ENCODE measurements at regions not wholly inside any gene's neighbourhood (a gene's known extent, or its start where the extent isn't known, plus 50 kb on each side); places are given as distances from the start of the nearest gene placed in this dataset.

DNA sequence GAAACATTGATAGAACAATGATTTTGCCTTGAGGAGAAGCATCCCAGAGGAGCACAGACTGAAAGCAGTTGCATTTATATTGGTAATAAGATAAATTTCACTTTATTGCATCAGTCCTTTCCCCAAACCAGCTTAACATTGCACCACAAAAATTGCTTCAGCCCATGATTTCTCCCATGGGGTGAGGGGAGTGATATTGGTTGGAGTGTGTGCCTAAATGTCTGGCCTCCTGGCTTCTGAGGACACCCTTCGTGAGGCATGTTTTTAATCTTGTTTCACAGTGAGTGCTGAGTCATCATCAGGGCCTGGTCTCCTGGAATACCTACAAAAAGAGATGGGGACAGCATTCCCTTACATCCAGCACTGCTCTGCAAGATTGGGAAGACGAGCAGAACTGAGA is 487.9 kb downstream of the C4orf33 start:
- Histone ChIP-seq H3K4me1 (ENCODE audit: low read length) (no peaks in the 10 kb centered on the region), H3K9me3 (ENCODE audit: insufficient read depth, low read length) (no peaks in the 10 kb centered on the region), H3K27ac (ENCODE audit: low read length) (no peak overlapping the region), H2AFZ (ENCODE audit: low read depth, low read length) (no peak overlapping the region), H3K4me3 (ENCODE audit: low read length) (no peak overlapping the region), H3K36me3 (replicated peaks; ENCODE audit: low read depth, low read length) (no peaks in the 10 kb centered on the region), H3K9ac (ENCODE audit: low read length) (no peak overlapping the region), H3K79me2 (ENCODE audit: low read length) (no peaks in the 10 kb centered on the region), H3K27me3 (ENCODE audit: low read depth, low read length) (no peaks in the 10 kb centered on the region), H3K4me2 (ENCODE audit: low read length) (no peak overlapping the region), H4K20me1 (ENCODE audit: insufficient read depth, low read length) (no peaks in the 10 kb centered on the region)
- TF ChIP-seq EZH2phosphoT487 (IDR thresholded peaks at IDR 0.05; ENCODE audit: low read depth), result no peak

DNA sequence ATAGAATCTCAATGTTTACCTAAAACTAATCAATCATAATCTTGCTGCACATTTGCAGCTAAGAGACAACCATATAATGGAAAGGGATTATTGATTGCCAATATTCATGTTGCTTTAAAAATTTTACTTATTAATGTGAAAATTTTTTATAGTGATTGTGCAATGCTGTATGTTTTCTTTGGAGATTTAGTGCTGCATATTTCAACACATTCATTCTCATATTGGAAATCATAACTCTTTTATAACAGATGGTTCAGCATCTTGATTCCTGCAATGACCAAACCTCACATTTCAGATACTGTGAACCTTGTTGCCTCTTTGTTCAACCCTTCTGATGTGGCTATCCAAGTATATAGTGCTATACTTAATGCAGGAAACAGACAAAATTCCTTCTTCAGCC is 502.6 kb downstream of the C4orf33 start:
- H4K20me1 ChIP-seq (ENCODE audit: insufficient read depth, low read length), result no peaks in the 10 kb centered on the region
- H3K9ac ChIP-seq (ENCODE audit: low read length), result no peak overlapping the region
- no peaks in the 10 kb centered on the region for H3K9me3 ChIP-seq (ENCODE audit: insufficient read depth, low read length)
- no peaks in the 10 kb centered on the region for H3K79me2 ChIP-seq (ENCODE audit: low read length)
- H3K4me1 ChIP-seq (ENCODE audit: low read length), result no peaks in the 10 kb centered on the region
- no peak for TF ChIP-seq EZH2phosphoT487 (IDR thresholded peaks at IDR 0.05; ENCODE audit: low read depth)
- TF ChIP-seq, protein P1, sequence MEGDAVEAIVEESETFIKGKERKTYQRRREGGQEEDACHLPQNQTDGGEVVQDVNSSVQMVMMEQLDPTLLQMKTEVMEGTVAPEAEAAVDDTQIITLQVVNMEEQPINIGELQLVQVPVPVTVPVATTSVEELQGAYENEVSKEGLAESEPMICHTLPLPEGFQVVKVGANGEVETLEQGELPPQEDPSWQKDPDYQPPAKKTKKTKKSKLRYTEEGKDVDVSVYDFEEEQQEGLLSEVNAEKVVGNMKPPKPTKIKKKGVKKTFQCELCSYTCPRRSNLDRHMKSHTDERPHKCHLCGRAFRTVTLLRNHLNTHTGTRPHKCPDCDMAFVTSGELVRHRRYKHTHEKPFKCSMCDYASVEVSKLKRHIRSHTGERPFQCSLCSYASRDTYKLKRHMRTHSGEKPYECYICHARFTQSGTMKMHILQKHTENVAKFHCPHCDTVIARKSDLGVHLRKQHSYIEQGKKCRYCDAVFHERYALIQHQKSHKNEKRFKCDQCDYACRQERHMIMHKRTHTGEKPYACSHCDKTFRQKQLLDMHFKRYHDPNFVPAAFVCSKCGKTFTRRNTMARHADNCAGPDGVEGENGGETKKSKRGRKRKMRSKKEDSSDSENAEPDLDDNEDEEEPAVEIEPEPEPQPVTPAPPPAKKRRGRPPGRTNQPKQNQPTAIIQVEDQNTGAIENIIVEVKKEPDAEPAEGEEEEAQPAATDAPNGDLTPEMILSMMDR (IDR thresholded peaks at IDR 0.05; ENCODE audit: low read depth, low read length), result no peak
- no peaks in the 10 kb centered on the region for H3K27me3 ChIP-seq (ENCODE audit: low read depth, low read length)
- no peak overlapping the region for H3K4me3 ChIP-seq (ENCODE audit: low read length)
- no peak overlapping the region for H3K4me2 ChIP-seq (ENCODE audit: low read length)
- H3K27ac ChIP-seq (ENCODE audit: low read length), result no peak overlapping the region
- H3K36me3 ChIP-seq (replicated peaks; ENCODE audit: low read depth, low read length), result no peaks in the 10 kb centered on the region
- H2AFZ ChIP-seq (ENCODE audit: low read depth, low read length), result no peak overlapping the region

DNA sequence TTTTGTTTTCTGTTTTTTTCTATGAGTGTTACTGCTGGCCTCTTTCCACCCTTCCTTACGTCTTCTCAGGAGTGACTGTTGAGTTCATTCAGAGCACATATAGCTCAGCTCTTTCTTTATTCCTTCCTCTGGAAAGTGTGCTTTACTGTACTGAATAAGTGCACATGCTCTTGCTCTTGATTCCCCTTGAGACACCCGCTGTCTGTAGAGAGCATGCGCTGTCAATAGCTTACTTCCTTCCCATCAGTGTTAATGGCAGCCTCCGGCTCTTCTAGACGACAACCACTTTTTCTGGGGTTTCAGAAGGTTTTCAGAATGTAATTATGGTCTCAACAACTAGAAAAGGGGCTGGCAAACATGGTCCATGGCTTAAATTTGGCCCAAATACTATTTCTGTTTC is 504.9 kb downstream of the C4orf33 start:
- no peak overlapping the region for H3K4me3 ChIP-seq (ENCODE audit: low read length)
- TF ChIP-seq EZH2phosphoT487 (IDR thresholded peaks at IDR 0.05; ENCODE audit: low read depth), result no peak
- TF ChIP-seq, protein P1 (IDR thresholded peaks at IDR 0.05; ENCODE audit: low read depth, low read length), result no peak
- no peaks in the 10 kb centered on the region for H3K4me1 ChIP-seq (ENCODE audit: low read length)
- no peaks in the 10 kb centered on the region for H3K79me2 ChIP-seq (ENCODE audit: low read length)
- no peaks in the 10 kb centered on the region for H4K20me1 ChIP-seq (ENCODE audit: insufficient read depth, low read length)
- no peaks in the 10 kb centered on the region for H3K9me3 ChIP-seq (ENCODE audit: insufficient read depth, low read length)
- H3K27me3 ChIP-seq (ENCODE audit: low read depth, low read length), result no peaks in the 10 kb centered on the region
- H3K27ac ChIP-seq (ENCODE audit: low read length), result no peak overlapping the region
- H3K9ac ChIP-seq (ENCODE audit: low read length), result no peak overlapping the region
- H3K36me3 ChIP-seq (replicated peaks; ENCODE audit: low read depth, low read length), result no peaks in the 10 kb centered on the region
- no peak overlapping the region for H3K4me2 ChIP-seq (ENCODE audit: low read length)
- H2AFZ ChIP-seq (ENCODE audit: low read depth, low read length), result no peak overlapping the region

DNA sequence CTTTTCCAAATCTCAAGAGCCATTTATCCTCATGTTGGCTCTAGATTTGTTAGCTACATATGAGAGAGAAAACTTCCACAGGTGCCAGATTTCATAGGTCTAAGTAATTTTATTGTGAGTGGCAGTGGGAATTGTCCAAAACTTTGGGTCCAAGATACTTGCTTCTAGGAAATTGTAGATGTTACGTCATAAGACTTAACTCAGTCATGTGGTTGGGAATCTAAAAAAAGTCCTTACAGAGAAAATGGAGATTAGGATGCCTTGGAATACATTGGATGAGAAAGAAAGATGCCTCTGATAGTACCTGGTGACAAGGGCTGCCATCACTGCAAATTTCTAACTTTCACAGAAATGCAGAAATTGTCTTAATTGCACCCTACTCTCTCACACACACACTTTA is 506.5 kb downstream of the C4orf33 start:
- H3K9me3 ChIP-seq (ENCODE audit: insufficient read depth, low read length), result no peaks in the 10 kb centered on the region
- no peak overlapping the region for H3K27ac ChIP-seq (ENCODE audit: low read length)
- TF ChIP-seq EZH2phosphoT487 (IDR thresholded peaks at IDR 0.05; ENCODE audit: low read depth), result no peak
- TF ChIP-seq, protein P1 (IDR thresholded peaks at IDR 0.05; ENCODE audit: low read depth, low read length), result no peak
- no peaks in the 10 kb centered on the region for H3K36me3 ChIP-seq (replicated peaks; ENCODE audit: low read depth, low read length)
- no peaks in the 10 kb centered on the region for H3K79me2 ChIP-seq (ENCODE audit: low read length)
- H3K9ac ChIP-seq (ENCODE audit: low read length), result no peak overlapping the region
- no peaks in the 10 kb centered on the region for H3K27me3 ChIP-seq (ENCODE audit: low read depth, low read length)
- H3K4me1 ChIP-seq (ENCODE audit: low read length), result no peaks in the 10 kb centered on the region
- H3K4me3 ChIP-seq (ENCODE audit: low read length), result no peak overlapping the region
- no peak overlapping the region for H3K4me2 ChIP-seq (ENCODE audit: low read length)
- no peak overlapping the region for H2AFZ ChIP-seq (ENCODE audit: low read depth, low read length)
- no peaks in the 10 kb centered on the region for H4K20me1 ChIP-seq (ENCODE audit: insufficient read depth, low read length)

Measured in OCI-LY3 (cell line).